HG02885 (cell line): ENCODE measurements at regions not wholly inside any gene's neighbourhood (a gene's known extent, or its start where the extent isn't known, plus 50 kb on each side); places are given as distances from the start of the nearest gene placed in this dataset.

Source experiments
- ATAC-seq: cut with Tn5 transposase; IDR thresholded peaks from one replicate; pipeline ENCODE4 v1.9.1; 2021; ENCODE audit warnings: mild to moderate bottlenecking; ENCODE audit not compliant: unreplicated experiment, poor library complexity

- no peak for ATAC-seq
Observed at GRCh38 chr2:172200495-172201085, 97.9 kb upstream of the DLX2 start.

- no peak for ATAC-seq
Observed at GRCh38 chr2:172204309-172204708, 101.6 kb upstream of the DLX2 start.

DNA sequence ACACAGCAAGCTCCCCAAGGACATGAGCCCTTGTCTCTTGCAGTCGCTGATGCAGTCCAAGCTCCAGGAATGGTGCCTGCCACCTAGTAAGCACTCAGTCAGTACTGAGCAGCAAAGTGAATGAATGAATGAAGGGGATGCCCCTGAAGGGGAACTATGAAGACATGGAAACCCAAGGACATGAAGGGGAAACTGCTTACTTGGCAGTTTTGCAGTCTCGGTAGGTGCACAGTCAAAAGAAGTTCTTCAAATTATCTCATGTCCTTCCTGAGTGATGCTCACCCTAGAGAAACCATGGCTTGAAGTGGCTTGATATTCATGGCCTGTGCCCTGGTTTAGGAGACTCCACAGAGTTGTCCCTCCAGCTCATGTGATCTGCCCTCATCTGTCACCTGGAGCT, 102.1 kb upstream of the DLX2 start:
- ATAC-seq: no peak

DNA sequence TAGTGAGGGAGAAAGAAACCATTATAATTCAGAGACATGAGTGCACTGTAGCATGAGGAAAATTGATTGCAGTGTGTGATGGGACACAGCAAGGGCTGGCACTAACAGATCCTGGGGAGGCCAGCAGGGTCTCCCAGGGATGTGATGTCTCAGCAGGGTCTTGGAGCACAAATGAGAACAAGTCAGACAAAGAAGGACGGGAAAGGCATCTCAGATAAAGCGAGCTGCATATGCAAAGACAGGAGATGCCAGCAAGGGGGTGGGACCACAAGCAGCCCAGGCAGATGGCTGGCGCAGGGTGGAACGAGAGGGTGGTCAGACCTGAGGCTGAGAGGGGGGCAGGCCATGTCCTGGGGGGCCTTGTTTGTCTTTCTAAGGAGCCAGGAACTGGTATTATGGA, 102.6 kb upstream of the DLX2 start:
- ATAC-seq: no peak

DNA sequence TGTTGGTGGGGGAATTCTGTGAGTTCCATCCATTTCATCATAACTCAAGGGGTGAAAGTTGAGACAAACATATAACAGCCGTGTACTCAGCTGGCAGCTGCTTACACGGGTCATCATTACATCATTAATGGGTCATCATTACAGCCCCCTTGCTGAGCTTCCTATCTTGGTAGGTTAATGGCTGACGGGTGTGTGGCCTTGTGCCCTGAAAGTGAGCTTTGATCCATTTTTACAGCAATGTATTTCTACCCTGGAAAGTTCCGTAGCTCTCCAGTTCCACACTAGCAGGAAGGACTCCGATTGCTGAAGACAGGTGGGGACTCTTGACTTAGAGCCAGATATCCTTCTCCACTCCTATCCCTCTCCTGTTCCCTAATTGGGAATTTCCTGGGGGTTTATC, 105.2 kb upstream of the DLX2 start:
- ATAC-seq: no peak

- no peak for ATAC-seq
Observed at GRCh38 chr2:172208791-172209325, 106.2 kb upstream of the DLX2 start.

DNA sequence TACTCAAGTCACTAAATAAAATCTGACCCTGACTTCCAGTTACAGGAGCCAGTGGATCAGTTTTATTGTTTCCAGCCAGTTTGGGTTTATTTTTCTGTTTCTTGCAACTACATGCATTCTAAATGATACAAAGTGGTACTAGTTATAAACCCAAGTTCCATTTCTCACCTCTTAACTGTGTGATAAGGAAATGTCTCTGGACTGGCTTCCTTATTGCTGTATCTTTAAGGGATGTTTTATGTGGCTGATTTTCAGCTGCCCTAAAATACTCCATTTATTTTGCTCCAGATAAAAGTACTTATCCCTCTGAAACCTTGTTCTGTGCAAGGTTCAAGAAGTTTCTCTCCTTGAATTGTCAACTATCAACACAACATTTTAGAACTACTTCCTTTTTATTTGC, 107.9 kb upstream of the DLX2 start:
- ATAC-seq: no peak

- no peak for ATAC-seq
Observed at GRCh38 chr2:172211512-172211911, 108.8 kb upstream of the DLX2 start.

GRCh38 chr2:172213116-172213860, 110.6 kb upstream of the DLX2 start:
- ATAC-seq: no peak

GRCh38 chr2:172214252-172214651, 111.6 kb upstream of the DLX2 start:
- no peak for ATAC-seq

DNA sequence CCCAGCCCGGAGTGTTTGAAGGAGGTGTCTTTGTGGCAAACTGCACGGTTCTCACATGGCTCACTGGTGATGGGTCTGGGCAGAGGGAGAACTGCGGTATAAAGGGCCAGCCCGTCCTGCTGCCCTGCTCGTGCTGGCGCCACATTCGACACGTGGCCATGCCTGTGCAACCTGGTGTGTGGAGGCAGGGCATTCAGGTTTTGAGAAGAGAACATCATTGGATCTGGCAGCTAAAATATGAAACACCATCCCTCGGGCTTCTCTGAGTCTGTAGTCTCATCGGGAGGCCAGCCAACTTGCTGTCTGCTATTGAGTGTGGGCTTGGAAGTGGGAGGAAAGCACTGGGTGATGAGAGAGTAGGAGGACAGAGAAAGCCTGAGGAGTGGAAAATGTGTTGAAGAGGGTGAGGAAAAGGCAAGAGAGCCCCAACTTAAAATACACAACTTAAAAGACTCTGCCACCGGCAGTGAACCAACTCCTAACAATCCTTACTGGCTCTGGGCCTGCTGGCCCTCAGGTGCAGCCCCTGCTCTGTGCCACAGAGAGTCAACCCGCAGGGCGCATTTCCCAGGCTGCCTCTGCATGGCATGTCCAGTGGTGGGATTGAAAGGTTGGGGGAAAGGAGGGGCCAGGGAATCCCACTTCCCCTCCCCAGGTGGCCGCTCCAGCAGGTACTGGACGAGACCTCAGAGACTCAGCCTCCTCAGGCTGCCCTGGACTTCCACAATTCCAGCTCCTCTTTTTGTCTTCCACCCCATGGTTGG, 112.7 kb upstream of the DLX2 start:
- ATAC-seq: no peak

DNA sequence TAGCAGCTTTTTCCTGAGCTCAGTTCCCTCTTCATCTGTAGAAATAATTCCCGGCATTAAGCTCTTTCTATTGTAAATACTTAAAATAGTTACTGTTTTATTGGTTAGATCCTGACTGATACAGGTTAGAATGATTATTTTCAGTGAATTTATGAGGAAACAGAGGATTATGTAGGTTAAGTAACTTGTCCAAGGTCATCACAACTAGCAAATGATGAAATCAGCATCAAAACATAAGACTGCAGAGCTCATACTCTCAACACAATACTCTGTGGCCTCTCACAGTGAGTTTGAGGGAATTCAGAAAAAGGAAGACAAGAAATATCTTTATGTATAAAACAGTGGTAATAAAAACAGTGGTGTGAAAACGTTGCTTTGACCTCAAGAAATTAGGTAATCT, 113.2 kb upstream of the DLX2 start:
- ATAC-seq: no peak

DNA sequence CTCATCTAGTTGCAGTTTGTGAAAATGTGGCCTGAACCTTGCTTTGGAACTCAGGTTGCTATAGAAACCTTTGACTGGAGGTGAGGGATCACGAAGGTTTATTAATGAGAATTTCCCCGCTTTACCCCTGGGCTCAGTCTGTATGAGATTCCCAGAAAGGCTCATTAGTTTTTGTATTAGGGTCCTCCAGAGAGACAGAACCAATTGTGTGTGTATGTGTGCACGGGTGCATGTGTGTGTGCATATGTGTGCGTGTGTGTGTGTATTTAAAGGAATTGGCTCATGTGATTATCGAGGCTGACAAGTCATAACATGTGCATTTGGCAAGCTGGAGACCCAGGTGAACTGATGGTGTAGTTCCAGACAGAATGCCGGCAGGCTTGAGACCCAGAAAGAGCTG, 113.8 kb upstream of the DLX2 start:
- no peak for ATAC-seq

DNA sequence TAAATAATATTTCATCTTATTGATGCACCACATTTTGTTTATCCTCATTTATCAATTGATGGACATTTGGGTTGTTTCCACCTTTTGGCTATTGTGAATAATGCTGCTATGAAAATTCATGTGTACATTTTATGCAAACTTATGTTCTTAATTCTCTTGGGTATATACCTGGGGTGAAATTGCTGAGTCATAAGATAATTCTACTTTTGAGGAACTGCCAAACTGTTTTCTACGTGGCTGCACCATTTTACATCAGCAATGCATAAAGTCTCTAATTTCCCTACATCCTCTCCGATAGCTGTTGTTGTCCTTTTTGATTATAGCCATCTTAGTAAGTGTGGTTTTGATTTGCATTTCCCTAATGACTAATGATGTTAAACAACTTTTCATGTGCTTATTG, 116.5 kb upstream of the DLX2 start:
- no peak for ATAC-seq

GRCh38 chr2:172220121-172220520, 117.4 kb upstream of the DLX2 start:
- ATAC-seq: no peak

DNA sequence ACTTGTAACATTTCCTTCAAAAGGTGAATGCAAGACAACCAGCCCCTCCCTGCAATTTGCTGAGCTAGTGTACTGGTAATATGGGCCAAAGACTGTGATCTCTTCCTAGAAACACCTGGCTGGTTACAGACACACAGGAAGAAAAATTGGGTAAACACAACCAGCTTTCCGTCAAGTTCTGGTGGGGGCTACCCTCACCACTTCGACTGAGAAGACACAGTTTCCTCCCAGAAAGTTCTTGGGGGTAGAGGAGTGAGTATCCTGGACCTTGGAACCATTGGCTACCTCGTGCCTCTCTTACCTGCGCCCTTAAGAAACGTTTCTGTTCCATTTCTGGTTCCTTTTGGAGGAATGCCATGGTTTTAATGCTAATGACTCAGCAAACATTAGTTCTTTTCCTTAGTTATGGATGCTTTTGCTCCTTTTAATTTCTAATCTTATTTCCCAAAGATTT, 120.9 kb upstream of the DLX2 start:
- no peak for ATAC-seq

GRCh38 chr2:172225786-172226185, 123.1 kb upstream of the DLX2 start:
- ATAC-seq: no peak

DNA sequence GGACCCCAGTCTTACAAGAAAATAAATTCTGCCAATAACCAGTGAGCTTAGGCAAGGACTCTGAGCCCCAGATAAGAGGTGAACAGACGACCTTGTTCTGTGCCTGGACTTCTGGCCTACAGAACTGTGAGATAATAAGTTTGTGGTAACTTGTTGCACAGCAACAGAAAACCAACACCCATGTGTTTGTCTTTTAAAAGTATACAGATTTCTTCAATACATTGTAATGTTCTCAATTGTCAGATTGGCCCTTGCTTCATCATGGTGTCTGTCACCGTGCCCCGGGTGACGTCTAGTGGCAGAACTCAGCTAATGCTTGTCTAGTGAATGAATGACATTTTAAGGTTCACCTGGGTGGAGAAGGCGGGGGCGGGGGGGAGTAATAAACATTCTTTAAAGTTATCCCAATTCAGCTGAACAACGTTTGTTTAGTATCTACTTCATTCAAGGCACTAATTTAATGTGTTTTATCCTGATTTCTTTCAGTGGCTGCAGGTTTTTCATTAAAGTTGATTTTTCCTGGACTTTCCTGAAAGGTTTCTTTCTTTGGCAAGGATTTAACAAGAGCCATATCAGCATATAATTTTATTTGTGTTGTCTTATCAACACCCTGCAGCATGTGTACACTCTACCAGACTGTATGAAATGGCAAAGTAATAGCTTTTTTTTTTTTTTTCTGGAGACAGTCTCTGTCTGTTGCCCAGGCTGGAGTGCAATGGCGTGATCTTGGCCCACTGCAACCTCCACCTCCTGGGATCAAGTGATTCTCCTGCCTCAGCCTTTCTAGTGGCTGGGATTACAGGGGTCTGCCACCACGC, 123.8 kb upstream of the DLX2 start:
- ATAC-seq: no peak

GRCh38 chr2:172227719-172228118, 125.0 kb upstream of the DLX2 start:
- no peak for ATAC-seq

GRCh38 chr2:172228177-172228808, 125.6 kb upstream of the DLX2 start:
- no peak for ATAC-seq
